T-helper 1 cell (primary cell): ENCODE measurements at regions not wholly inside any gene's neighbourhood (a gene's known extent, or its start where the extent isn't known, plus 50 kb on each side); places are given as distances from the start of the nearest gene placed in this dataset.

ENCODE experiments used
- DNase-seq, 5 donors: peaks; one replicate each; pipeline ENCODE4 v3.0.0-alpha.2; 2012 to 2020

- DNase-seq = no peak
Observed at GRCh38 chr3:194281766-194282165, 69.4 kb downstream of the CPN2 start.

- no peak for DNase-seq
Observed at GRCh38 chr3:194282436-194283122, 68.5 kb downstream of the CPN2 start.

- DNase-seq = no peak
Observed at GRCh38 chr3:194283221-194284006, 67.7 kb downstream of the CPN2 start.

GRCh38 chr3:194284351-194284750 is 66.8 kb downstream of the CPN2 start:
- no peak for DNase-seq

- DNase-seq = no peak
Observed at GRCh38 chr3:194285024-194285849, 65.9 kb downstream of the CPN2 start.

GRCh38 chr3:194285850-194286197 is 65.3 kb downstream of the CPN2 start:
- DNase-seq = no peak

- no peak for DNase-seq
Observed at GRCh38 chr3:194286375-194287146, 64.6 kb downstream of the CPN2 start.

- DNase-seq = no peak
Observed at GRCh38 chr3:194287374-194287773, 63.8 kb downstream of the CPN2 start.

GRCh38 chr3:194287977-194288706 is 63.0 kb downstream of the CPN2 start:
- no peak for DNase-seq
